Panc1 (cell line): ENCODE measurements at regions not wholly inside any gene's neighbourhood (a gene's known extent, or its start where the extent isn't known, plus 50 kb on each side); places are given as distances from the start of the nearest gene placed in this dataset.
"Not testable (repeated sequence)": the region's sequence is repeated elsewhere in the genome, so short reads cannot be mapped to it uniquely, and the experiment has no call there.

Source experiments
- ATAC-seq: fragments of 200-7000 bp; cut with Tn5 transposase; 2 replicates; pipeline ENCODE4 v1.9.1; 2020; ENCODE audit warnings: mild to moderate bottlenecking, moderate library complexity
- BruUV-seq: library from RNA; stranded (reverse); fragments of 400-500 nt; replicated peaks from 2 replicates; lab custom pipeline; 2021; lab: Mats Ljungman, UMichigan
- CTCF ChIA-PET: fragments of 300-600 bp; sonication (Branson Sonifier 250); formaldehyde crosslinking; loops from one replicate; lab custom pipeline; 2022; ENCODE audit warnings: antibody characterized with exemption; lab: Charles Lee
- POLR2A ChIA-PET: fragments of 300-600 bp; sonication (Branson Sonifier 250); formaldehyde crosslinking; loops from one replicate; lab custom pipeline; 2022; ENCODE audit warnings: antibody characterized with exemption; lab: Charles Lee
- DNase-seq: peaks from one replicate; pipeline ENCODE4 v3.0.0-alpha.2; 2010; ENCODE audit warnings: low read depth, low spot score
- H3K27ac ChIP-seq: 2 replicates; pipeline ENCODE4 v1.5.1; 2011; ENCODE audit warnings: mild to moderate bottlenecking, low read length, inconsistent platforms
- H3K27me3 ChIP-seq: fragments of 200-500 bp; sonication (Bioruptor generic); 2 replicates; pipeline ENCODE4 v1.6.0; 2014; ENCODE audit warnings: low read length, inconsistent platforms; ENCODE audit not compliant: control insufficient read depth, insufficient read depth
- H3K36me3 ChIP-seq: fragments of 200-500 bp; sonication (Bioruptor generic); 2 replicates; pipeline ENCODE4 v1.5.1; 2014; ENCODE audit warnings: inconsistent platforms, mild to moderate bottlenecking, low read length, moderate library complexity; ENCODE audit not compliant: control insufficient read depth, insufficient read depth
- H3K4me1 ChIP-seq: 2 replicates; pipeline ENCODE4 v1.5.1; 2011; ENCODE audit warnings: inconsistent platforms, mild to moderate bottlenecking, low read length, moderate library complexity; ENCODE audit not compliant: control insufficient read depth, insufficient read depth
- H3K4me3 ChIP-seq, 2 experiments: 2 replicates each; pipeline ENCODE4 v1.5.1; 2011 to 2012; ENCODE audit warnings: low read depth in 2 of 2, low read length in 2 of 2, mild to moderate bottlenecking in 2 of 2, inconsistent platforms in 1 of 2, moderate library complexity in 1 of 2
- H3K9me3 ChIP-seq: fragments of 200-500 bp; sonication (Bioruptor generic); 2 replicates; pipeline ENCODE4 v1.5.1; 2014; ENCODE audit warnings: low read depth, mild to moderate bottlenecking, inconsistent platforms, low read length, moderate library complexity; ENCODE audit not compliant: control insufficient read depth, insufficient read depth
- POLR2AphosphoS5 ChIP-seq: IDR thresholded peaks from 2 replicates; pipeline ENCODE4 v1.6.1; 2012; ENCODE audit warnings: mild to moderate bottlenecking, low read depth, low read length, moderate library complexity
- SIN3A ChIP-seq: IDR thresholded peaks from 2 replicates; pipeline ENCODE4 v1.6.1; 2012; ENCODE audit warnings: low read depth, mild to moderate bottlenecking, low read length, moderate library complexity, borderline replicate concordance; ENCODE audit not compliant: insufficient read depth
- TCF7L2 ChIP-seq: IDR thresholded peaks from 2 replicates; pipeline ENCODE4 v1.6.1; 2011; ENCODE audit warnings: mild to moderate bottlenecking, low read depth, low read length, inconsistent platforms
- in situ Hi-C: cut with HindIII; loops from 2 replicates; pipeline ENCODE4 v1.10.0; 2016; ENCODE audit warnings: low sequenced_read_pairs, low pct_unique_long_range_greater_than_20kb
- intact Hi-C: fragments of 100-400 bp; cut with micrococcal nuclease; formaldehyde crosslinking; loops from one replicate; pipeline ENCODE4 v1.10.0; 2022; ENCODE audit not compliant: unreplicated experiment
- TF ChIP-seq, protein P1 (sequence below), 2 experiments: IDR thresholded peaks; 2 replicates each; pipeline ENCODE4 v1.6.1; 2011 to 2012; ENCODE audit warnings: low read depth in 2 of 2, control low read depth in 1 of 2, low read length in 1 of 2, mild to moderate bottlenecking in 1 of 2, moderate library complexity in 1 of 2; ENCODE audit not compliant: insufficient read depth in 1 of 2
- TF ChIP-seq, protein P2 (sequence below): fragments of 450-650 bp; IDR thresholded peaks from 2 replicates; pipeline ENCODE4 v1.5.1; 2017; ENCODE audit warnings: mild to moderate bottlenecking

DNA sequence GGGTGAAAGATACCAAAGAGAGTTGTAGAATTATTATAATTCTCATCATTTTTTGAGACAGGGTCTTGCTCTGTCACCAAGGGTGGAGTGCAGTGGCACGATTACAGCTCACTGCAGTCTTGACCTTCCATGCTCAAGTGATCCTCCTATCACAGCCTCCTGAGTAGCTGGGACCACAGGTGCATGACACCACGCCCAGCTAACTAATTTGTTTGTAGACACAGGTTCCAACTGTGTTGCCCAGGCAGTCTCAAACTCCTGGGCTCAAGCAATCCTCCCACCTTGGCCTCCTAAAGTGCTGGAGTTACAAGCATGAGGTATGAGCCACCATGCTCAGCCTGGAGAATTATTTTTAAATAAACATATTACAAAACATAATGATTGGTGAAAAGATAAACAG is 92.8 kb upstream of the MSH6 start:
- in situ Hi-C loops: no loop called here
- POLR2A ChIA-PET: no interaction called here
- ATAC-seq: no peak
- no peaks in the 10 kb centered on the region for H3K27me3 ChIP-seq
- H3K36me3 ChIP-seq: no peaks in the 10 kb centered on the region
- intact Hi-C loops: no loop called here
- no peak for TF ChIP-seq POLR2AphosphoS5
- no peak overlapping the region for H3K27ac ChIP-seq
- BruUV-seq: no TSS peak
- H3K4me1 ChIP-seq: no peaks in the 10 kb centered on the region
- CTCF ChIA-PET: no interaction called here
- no peak overlapping the region for H3K4me3 ChIP-seq
- no peaks in the 10 kb centered on the region for H3K9me3 ChIP-seq
- DNase-seq: no peak

- H3K27me3 ChIP-seq, H3K27ac ChIP-seq, in situ Hi-C loops, DNase-seq, POLR2A ChIA-PET, H3K36me3 ChIP-seq, intact Hi-C loops, ATAC-seq, H3K4me3 ChIP-seq, H3K9me3 ChIP-seq, BruUV-seq, H3K4me1 ChIP-seq: not testable (repeated sequence)
- CTCF ChIA-PET: interaction anchor here (0.6 kb wide), 1 partner anchor 301 kb away, joined by 3 read pairs; no protein-coding TSS in a partner anchor
Measured at GRCh38 chr2:47689118-47689517, 93.8 kb upstream of the MSH6 start.

- ChIA-PET POLR2A (interaction anchor here (0.6 kb wide), 1 partner anchor 10 kb away, joined by 3 read pairs; no protein-coding TSS in a partner anchor), CTCF (interaction anchor here (0.6 kb wide), 1 partner anchor 300 kb away, joined by 3 read pairs; no protein-coding TSS in a partner anchor)
- no peaks in the 10 kb centered on the region for H3K36me3 ChIP-seq
- no peaks in the 10 kb centered on the region for H3K9me3 ChIP-seq
- H3K27ac ChIP-seq: no peak overlapping the region
- ATAC-seq (no peak), DNase-seq (no peak)
- no peaks in the 10 kb centered on the region for H3K4me1 ChIP-seq
- no peaks in the 10 kb centered on the region for H3K27me3 ChIP-seq
- no TSS peak for BruUV-seq
- no peak overlapping the region for H3K4me3 ChIP-seq
- in situ Hi-C loops (no loop called here), intact Hi-C loops (no loop called here)
- no peak for TF ChIP-seq POLR2AphosphoS5
- TF ChIP-seq, protein P1, sequence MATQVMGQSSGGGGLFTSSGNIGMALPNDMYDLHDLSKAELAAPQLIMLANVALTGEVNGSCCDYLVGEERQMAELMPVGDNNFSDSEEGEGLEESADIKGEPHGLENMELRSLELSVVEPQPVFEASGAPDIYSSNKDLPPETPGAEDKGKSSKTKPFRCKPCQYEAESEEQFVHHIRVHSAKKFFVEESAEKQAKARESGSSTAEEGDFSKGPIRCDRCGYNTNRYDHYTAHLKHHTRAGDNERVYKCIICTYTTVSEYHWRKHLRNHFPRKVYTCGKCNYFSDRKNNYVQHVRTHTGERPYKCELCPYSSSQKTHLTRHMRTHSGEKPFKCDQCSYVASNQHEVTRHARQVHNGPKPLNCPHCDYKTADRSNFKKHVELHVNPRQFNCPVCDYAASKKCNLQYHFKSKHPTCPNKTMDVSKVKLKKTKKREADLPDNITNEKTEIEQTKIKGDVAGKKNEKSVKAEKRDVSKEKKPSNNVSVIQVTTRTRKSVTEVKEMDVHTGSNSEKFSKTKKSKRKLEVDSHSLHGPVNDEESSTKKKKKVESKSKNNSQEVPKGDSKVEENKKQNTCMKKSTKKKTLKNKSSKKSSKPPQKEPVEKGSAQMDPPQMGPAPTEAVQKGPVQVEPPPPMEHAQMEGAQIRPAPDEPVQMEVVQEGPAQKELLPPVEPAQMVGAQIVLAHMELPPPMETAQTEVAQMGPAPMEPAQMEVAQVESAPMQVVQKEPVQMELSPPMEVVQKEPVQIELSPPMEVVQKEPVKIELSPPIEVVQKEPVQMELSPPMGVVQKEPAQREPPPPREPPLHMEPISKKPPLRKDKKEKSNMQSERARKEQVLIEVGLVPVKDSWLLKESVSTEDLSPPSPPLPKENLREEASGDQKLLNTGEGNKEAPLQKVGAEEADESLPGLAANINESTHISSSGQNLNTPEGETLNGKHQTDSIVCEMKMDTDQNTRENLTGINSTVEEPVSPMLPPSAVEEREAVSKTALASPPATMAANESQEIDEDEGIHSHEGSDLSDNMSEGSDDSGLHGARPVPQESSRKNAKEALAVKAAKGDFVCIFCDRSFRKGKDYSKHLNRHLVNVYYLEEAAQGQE (IDR thresholded peaks at IDR 0.05; ENCODE audit: insufficient read depth in 1 of 2, low read depth in 2 of 2, low read length in 1 of 2): no peak
Measured at GRCh38 chr2:47688561-47688960, 94.4 kb upstream of the MSH6 start.

DNA sequence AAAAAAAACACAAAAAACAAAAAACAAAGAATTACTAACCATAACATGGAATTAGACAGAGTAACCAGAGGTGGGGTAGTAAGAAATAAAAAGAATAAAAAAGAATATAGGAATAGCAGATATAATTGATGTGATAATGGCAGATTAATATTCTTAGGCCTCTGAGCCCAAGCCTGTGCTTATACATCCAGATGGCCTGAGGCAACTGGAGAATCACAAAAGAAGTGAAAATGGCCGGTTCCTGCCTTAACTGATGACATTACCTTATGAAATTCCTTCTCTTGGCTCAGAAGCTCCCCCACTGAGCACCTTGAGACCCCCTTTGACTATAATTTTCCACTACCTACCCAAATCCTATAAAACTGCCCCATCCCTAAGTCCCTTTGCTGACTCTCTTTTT is 95.1 kb upstream of the MSH6 start:
- Histone ChIP-seq H3K27me3 (no peaks in the 10 kb centered on the region), H3K36me3 (no peaks in the 10 kb centered on the region), H3K27ac (no peak overlapping the region), H3K4me3 (no peak overlapping the region), H3K4me1 (no peaks in the 10 kb centered on the region), H3K9me3 (no peaks in the 10 kb centered on the region)
- no peak for DNase-seq
- TF ChIP-seq SIN3A (no peak), POLR2AphosphoS5 (no peak), TCF7L2 (no peak)
- TF ChIP-seq, protein P2, sequence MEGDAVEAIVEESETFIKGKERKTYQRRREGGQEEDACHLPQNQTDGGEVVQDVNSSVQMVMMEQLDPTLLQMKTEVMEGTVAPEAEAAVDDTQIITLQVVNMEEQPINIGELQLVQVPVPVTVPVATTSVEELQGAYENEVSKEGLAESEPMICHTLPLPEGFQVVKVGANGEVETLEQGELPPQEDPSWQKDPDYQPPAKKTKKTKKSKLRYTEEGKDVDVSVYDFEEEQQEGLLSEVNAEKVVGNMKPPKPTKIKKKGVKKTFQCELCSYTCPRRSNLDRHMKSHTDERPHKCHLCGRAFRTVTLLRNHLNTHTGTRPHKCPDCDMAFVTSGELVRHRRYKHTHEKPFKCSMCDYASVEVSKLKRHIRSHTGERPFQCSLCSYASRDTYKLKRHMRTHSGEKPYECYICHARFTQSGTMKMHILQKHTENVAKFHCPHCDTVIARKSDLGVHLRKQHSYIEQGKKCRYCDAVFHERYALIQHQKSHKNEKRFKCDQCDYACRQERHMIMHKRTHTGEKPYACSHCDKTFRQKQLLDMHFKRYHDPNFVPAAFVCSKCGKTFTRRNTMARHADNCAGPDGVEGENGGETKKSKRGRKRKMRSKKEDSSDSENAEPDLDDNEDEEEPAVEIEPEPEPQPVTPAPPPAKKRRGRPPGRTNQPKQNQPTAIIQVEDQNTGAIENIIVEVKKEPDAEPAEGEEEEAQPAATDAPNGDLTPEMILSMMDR: no peak
- TF ChIP-seq, protein P1 (IDR thresholded peaks at IDR 0.05; ENCODE audit: insufficient read depth in 1 of 2, low read depth in 2 of 2, low read length in 1 of 2): no peak
- CTCF ChIA-PET: no interaction called here
- ATAC-seq: no peak
- BruUV-seq: no TSS peak
- intact Hi-C loops (no loop called here), in situ Hi-C loops (no loop called here)
- POLR2A ChIA-PET: interaction anchor here (0.6 kb wide), 1 partner anchor 9 kb away, joined by 3 read pairs; no protein-coding TSS in a partner anchor
